ENCODE measurements at regions not wholly inside any gene's neighbourhood (a gene's known extent, or its start where the extent isn't known, plus 50 kb on each side); places are given as distances from the start of the nearest gene placed in this dataset.

GRCh38 chr5:174191850-174192655 is 146.5 kb downstream of the NSG2 start:
- WGBS, 2 experiments (ENCODE audit: insufficient coverage in 2 of 2) = 92 to 93% methylated on average over 7 to 8 of the region's 10 CpGs

GRCh38 chr5:174192901-174193300 is 147.4 kb downstream of the NSG2 start:
- no peaks in the 10 kb centered on the region for H3K9me3 ChIP-seq (ENCODE audit: control insufficient read depth, low read length)

More at GRCh38 chr5:174191850-174192655, 146.5 kb downstream of the NSG2 start:
- peaks cover 7% of the 10 kb centered on the region for H3K4me1 ChIP-seq (ENCODE audit: control insufficient read depth, insufficient read depth, low read length, poor library complexity, severe bottlenecking)
- no peak overlapping the region for H3K4me3 ChIP-seq (ENCODE audit: extremely low read depth, insufficient read depth, low read length, poor library complexity, severe bottlenecking)
- no peaks in the 10 kb centered on the region for H3K36me3 ChIP-seq (ENCODE audit: control insufficient read depth, insufficient read depth, low read length)
- no peaks in the 10 kb centered on the region for H3K9me3 ChIP-seq (ENCODE audit: control insufficient read depth, low read length)
- no peak overlapping the region for H3K27ac ChIP-seq (ENCODE audit: low read depth, low read length, severe bottlenecking)

GRCh38 chr5:174195517-174195916 is 150.0 kb downstream of the NSG2 start:
- Histone ChIP-seq H3K36me3 (ENCODE audit: control insufficient read depth, insufficient read depth, low read length) (no peaks in the 10 kb centered on the region), H3K9me3 (ENCODE audit: control insufficient read depth, low read length) (no peaks in the 10 kb centered on the region), H3K4me1 (ENCODE audit: control insufficient read depth, insufficient read depth, low read length, poor library complexity, severe bottlenecking) (peaks cover 7% of the 10 kb centered on the region), H3K27ac (ENCODE audit: low read depth, low read length, severe bottlenecking) (no peak overlapping the region), H3K4me3 (ENCODE audit: extremely low read depth, insufficient read depth, low read length, poor library complexity, severe bottlenecking) (no peak overlapping the region)
- 0 to 55% methylated on average over 1 to 2 of the region's 2 CpGs for WGBS, 2 experiments (ENCODE audit: insufficient coverage in 2 of 2)

More at GRCh38 chr5:174192901-174193300, 147.4 kb downstream of the NSG2 start:
- Histone ChIP-seq H3K4me3 (ENCODE audit: extremely low read depth, insufficient read depth, low read length, poor library complexity, severe bottlenecking) (no peak overlapping the region), H3K4me1 (ENCODE audit: control insufficient read depth, insufficient read depth, low read length, poor library complexity, severe bottlenecking) (peaks cover 7% of the 10 kb centered on the region), H3K36me3 (ENCODE audit: control insufficient read depth, insufficient read depth, low read length) (no peaks in the 10 kb centered on the region), H3K27ac (ENCODE audit: low read depth, low read length, severe bottlenecking) (no peak overlapping the region)
- 88 to 90% methylated on average over 12 to 14 of the region's 14 CpGs for WGBS, 2 experiments (ENCODE audit: insufficient coverage in 2 of 2)

- no peaks in the 10 kb centered on the region for H3K36me3 ChIP-seq (ENCODE audit: control insufficient read depth, insufficient read depth, low read length)
- H3K4me1 ChIP-seq (ENCODE audit: control insufficient read depth, insufficient read depth, low read length, poor library complexity, severe bottlenecking) = peaks cover 7% of the 10 kb centered on the region
- no peak overlapping the region for H3K4me3 ChIP-seq (ENCODE audit: extremely low read depth, insufficient read depth, low read length, poor library complexity, severe bottlenecking)
- H3K27ac ChIP-seq (ENCODE audit: low read depth, low read length, severe bottlenecking) = no peak overlapping the region
- no peaks in the 10 kb centered on the region for H3K9me3 ChIP-seq (ENCODE audit: control insufficient read depth, low read length)
- WGBS, 2 experiments (ENCODE audit: insufficient coverage in 2 of 2) = 83 to 100% methylated on average over 1 of the region's 3 CpGs
Measured at GRCh38 chr5:174197929-174198328, 152.4 kb downstream of the NSG2 start.

GRCh38 chr5:174198541-174198940 is 153.0 kb downstream of the NSG2 start:
- WGBS, 2 experiments (ENCODE audit: insufficient coverage in 2 of 2) = 71 to 80% methylated on average over 8 of the region's 8 CpGs
- no peaks in the 10 kb centered on the region for H3K9me3 ChIP-seq (ENCODE audit: control insufficient read depth, low read length)
- H3K36me3 ChIP-seq (ENCODE audit: control insufficient read depth, insufficient read depth, low read length) = no peaks in the 10 kb centered on the region
- H3K27ac ChIP-seq (ENCODE audit: low read depth, low read length, severe bottlenecking) = no peak overlapping the region
- H3K4me1 ChIP-seq (ENCODE audit: control insufficient read depth, insufficient read depth, low read length, poor library complexity, severe bottlenecking) = peaks cover 7% of the 10 kb centered on the region
- H3K4me3 ChIP-seq (ENCODE audit: extremely low read depth, insufficient read depth, low read length, poor library complexity, severe bottlenecking) = no peak overlapping the region

- H3K9me3 ChIP-seq (ENCODE audit: control insufficient read depth, low read length) = no peaks in the 10 kb centered on the region
- H3K27ac ChIP-seq (ENCODE audit: low read depth, low read length, severe bottlenecking) = no peak overlapping the region
- H3K4me1 ChIP-seq (ENCODE audit: control insufficient read depth, insufficient read depth, low read length, poor library complexity, severe bottlenecking) = no peaks in the 10 kb centered on the region
- H3K36me3 ChIP-seq (ENCODE audit: control insufficient read depth, insufficient read depth, low read length) = no peaks in the 10 kb centered on the region
- WGBS, 2 experiments (ENCODE audit: insufficient coverage in 2 of 2) = 89 to 95% methylated on average over 4 of the region's 6 CpGs
- H3K4me3 ChIP-seq (ENCODE audit: extremely low read depth, insufficient read depth, low read length, poor library complexity, severe bottlenecking) = no peak overlapping the region
Measured at GRCh38 chr5:174202996-174203395, 157.5 kb downstream of the NSG2 start.

- H3K9me3 ChIP-seq (ENCODE audit: control insufficient read depth, low read length) = no peaks in the 10 kb centered on the region
- 27 to 30% methylated on average over 4 to 6 of the region's 9 CpGs for WGBS, 2 experiments (ENCODE audit: insufficient coverage in 2 of 2)
- H3K4me3 ChIP-seq (ENCODE audit: extremely low read depth, insufficient read depth, low read length, poor library complexity, severe bottlenecking) = no peak overlapping the region
- no peak overlapping the region for H3K27ac ChIP-seq (ENCODE audit: low read depth, low read length, severe bottlenecking)
- no peaks in the 10 kb centered on the region for H3K4me1 ChIP-seq (ENCODE audit: control insufficient read depth, insufficient read depth, low read length, poor library complexity, severe bottlenecking)
- H3K36me3 ChIP-seq (ENCODE audit: control insufficient read depth, insufficient read depth, low read length) = no peaks in the 10 kb centered on the region
Measured at GRCh38 chr5:174204535-174205313, 159.2 kb downstream of the NSG2 start.

DNA sequence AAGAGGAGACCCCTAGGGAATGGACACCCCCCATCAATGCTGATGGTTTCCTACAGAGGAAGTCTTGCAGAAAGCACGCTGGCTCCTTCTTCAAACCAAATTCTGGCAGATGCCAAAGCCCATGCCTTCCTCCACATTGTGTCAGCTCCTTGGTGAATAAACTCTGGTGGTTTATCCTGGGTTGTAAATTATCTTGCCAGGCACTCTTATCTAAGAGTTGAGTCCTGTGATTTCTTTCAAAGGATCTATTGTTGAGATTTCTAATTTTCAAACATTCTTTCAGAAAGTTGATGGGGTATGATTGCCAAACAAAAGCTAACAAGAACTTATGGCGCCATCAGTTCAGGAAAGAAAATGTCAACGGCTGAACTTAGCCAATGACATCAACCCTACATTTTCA is 160.4 kb downstream of the NSG2 start:
- no peaks in the 10 kb centered on the region for H3K4me1 ChIP-seq (ENCODE audit: control insufficient read depth, insufficient read depth, low read length, poor library complexity, severe bottlenecking)
- H3K27ac ChIP-seq (ENCODE audit: low read depth, low read length, severe bottlenecking) = no peak overlapping the region
- H3K9me3 ChIP-seq (ENCODE audit: control insufficient read depth, low read length) = no peaks in the 10 kb centered on the region
- no peaks in the 10 kb centered on the region for H3K36me3 ChIP-seq (ENCODE audit: control insufficient read depth, insufficient read depth, low read length)
- WGBS, 2 experiments (ENCODE audit: insufficient coverage in 2 of 2) = 90 to 100% methylated on average over 2 of the region's 3 CpGs
- no peak overlapping the region for H3K4me3 ChIP-seq (ENCODE audit: extremely low read depth, insufficient read depth, low read length, poor library complexity, severe bottlenecking)

DNA sequence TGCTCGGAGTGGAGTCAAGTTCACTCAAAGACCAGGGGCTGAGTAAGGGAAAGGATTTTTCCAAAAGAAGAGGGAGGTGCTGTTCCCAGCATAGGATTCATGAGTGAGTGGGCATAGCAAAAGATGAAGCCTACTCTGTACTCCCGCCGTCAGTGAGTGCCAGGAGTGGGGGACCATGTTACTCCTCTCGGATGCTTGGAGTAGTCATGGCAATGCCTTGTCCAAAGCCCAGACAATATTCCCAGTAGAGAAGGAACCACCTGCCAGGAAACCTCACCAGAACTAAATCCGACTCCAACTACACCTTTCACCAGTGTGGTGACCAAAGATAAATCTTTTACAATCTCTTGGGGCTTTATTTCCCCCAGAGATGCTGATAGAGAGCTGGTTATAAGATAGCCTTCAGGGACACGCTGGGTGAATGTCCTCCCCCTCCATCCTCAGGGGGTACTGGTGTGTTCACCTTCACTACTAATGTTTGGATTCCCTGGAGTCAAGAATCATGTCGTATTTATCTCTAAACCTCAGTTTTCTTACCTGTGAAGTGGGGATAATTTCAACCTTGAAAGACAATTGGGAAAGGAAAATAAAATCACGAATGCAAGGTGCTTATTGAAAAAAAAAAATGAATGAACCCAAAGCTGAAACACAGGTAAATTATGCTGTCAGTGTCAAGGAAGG is 165.2 kb downstream of the NSG2 start:
- WGBS, 2 experiments (ENCODE audit: insufficient coverage in 2 of 2) = 88 to 94% methylated on average over 4 of the region's 8 CpGs

DNA sequence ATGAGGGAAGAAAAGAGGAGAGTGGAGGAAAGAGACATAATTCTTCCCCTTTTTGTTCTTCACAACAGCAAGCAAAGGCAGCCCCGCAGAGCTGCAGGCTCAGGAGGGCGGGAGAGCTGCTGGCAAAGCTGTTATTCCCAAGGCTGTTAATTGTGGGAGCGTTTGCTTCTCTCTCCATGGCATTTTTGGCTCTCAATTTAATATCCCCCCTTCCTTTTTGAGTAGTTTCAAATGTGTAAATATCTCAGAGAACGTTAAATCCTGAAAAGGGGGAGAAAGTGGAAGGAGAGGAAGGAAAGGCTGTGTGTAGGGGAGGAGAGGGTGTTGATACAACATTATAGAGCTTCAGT is 165.7 kb downstream of the NSG2 start:
- H3K36me3 ChIP-seq (ENCODE audit: control insufficient read depth, insufficient read depth, low read length) = no peaks in the 10 kb centered on the region
- H3K9me3 ChIP-seq (ENCODE audit: control insufficient read depth, low read length) = no peaks in the 10 kb centered on the region
- H3K27ac ChIP-seq (ENCODE audit: low read depth, low read length, severe bottlenecking) = no peak overlapping the region
- no peak overlapping the region for H3K4me3 ChIP-seq (ENCODE audit: extremely low read depth, insufficient read depth, low read length, poor library complexity, severe bottlenecking)
- 63 to 67% methylated on average over 3 of the region's 4 CpGs for WGBS, 2 experiments (ENCODE audit: insufficient coverage in 2 of 2)
- H3K4me1 ChIP-seq (ENCODE audit: control insufficient read depth, insufficient read depth, low read length, poor library complexity, severe bottlenecking) = no peaks in the 10 kb centered on the region

More for the DNA sequence above, 165.2 kb downstream of the NSG2 start:
- Histone ChIP-seq H3K4me1 (ENCODE audit: control insufficient read depth, insufficient read depth, low read length, poor library complexity, severe bottlenecking) (no peaks in the 10 kb centered on the region), H3K36me3 (ENCODE audit: control insufficient read depth, insufficient read depth, low read length) (no peaks in the 10 kb centered on the region), H3K9me3 (ENCODE audit: control insufficient read depth, low read length) (no peaks in the 10 kb centered on the region), H3K27ac (ENCODE audit: low read depth, low read length, severe bottlenecking) (no peak overlapping the region), H3K4me3 (ENCODE audit: extremely low read depth, insufficient read depth, low read length, poor library complexity, severe bottlenecking) (no peak overlapping the region)
